ENCODE measurements at regions not wholly inside any gene's neighbourhood (a gene's known extent, or its start where the extent isn't known, plus 50 kb on each side); places are given as distances from the start of the nearest gene placed in this dataset.
A peak's percentile ranks its signal among the peaks of the same experiment; 100 is the strongest.
"Not testable (repeated sequence)": the region's sequence is repeated elsewhere in the genome, so short reads cannot be mapped to it uniquely, and the experiment has no call there.

- no peak for DNase-seq (ENCODE audit: low read depth in 1 of 2, low spot score in 1 of 2)
Observed at GRCh38 chr2:190742431-190742830, 93.5 kb downstream of the NAB1 start.

GRCh38 chr2:190744041-190744440 is 95.2 kb downstream of the NAB1 start:
- DNase-seq (ENCODE audit: low read depth in 1 of 2, low spot score in 1 of 2), result no peak

- DNase-seq (ENCODE audit: low read depth in 1 of 2, low spot score in 1 of 2), result no peak
Observed at GRCh38 chr2:190746971-190747761, 98.3 kb downstream of the NAB1 start.

GRCh38 chr2:190748966-190749365 is 100.1 kb downstream of the NAB1 start:
- DNase-seq (ENCODE audit: low read depth in 1 of 2, low spot score in 1 of 2), result no peak

GRCh38 chr2:190755772-190756415 is 107.0 kb downstream of the NAB1 start:
- no peak for DNase-seq (ENCODE audit: low read depth in 1 of 2, low spot score in 1 of 2)

GRCh38 chr2:190759749-190760213 is 110.9 kb downstream of the NAB1 start:
- DNase-seq (ENCODE audit: low read depth in 1 of 2, low spot score in 1 of 2), result no peak

GRCh38 chr2:190760353-190761150 is 111.7 kb downstream of the NAB1 start:
- not testable (repeated sequence) for DNase-seq (ENCODE audit: low read depth in 1 of 2, low spot score in 1 of 2)

- not testable (repeated sequence) for DNase-seq (ENCODE audit: low read depth in 1 of 2, low spot score in 1 of 2)
Observed at GRCh38 chr2:190761216-190761615, 112.3 kb downstream of the NAB1 start.

- DNase-seq (ENCODE audit: low read depth in 1 of 2, low spot score in 1 of 2), result no peak
Observed at GRCh38 chr2:190762566-190762965, 113.7 kb downstream of the NAB1 start.

- DNase-seq (ENCODE audit: low read depth in 1 of 2, low spot score in 1 of 2), result no peak
Observed at GRCh38 chr2:190763100-190763499, 114.2 kb downstream of the NAB1 start.

GRCh38 chr2:190763901-190764514 is 115.1 kb downstream of the NAB1 start:
- DNase-seq (ENCODE audit: low read depth in 1 of 2, low spot score in 1 of 2), result peak in 1 of 2 donors; percentile 8

GRCh38 chr2:190765386-190766173 is 115.0 kb upstream of the GLS start:
- no peak for DNase-seq (ENCODE audit: low read depth in 1 of 2, low spot score in 1 of 2)

- no peak for DNase-seq (ENCODE audit: low read depth in 1 of 2, low spot score in 1 of 2)
Observed at GRCh38 chr2:190766174-190766572, 114.4 kb upstream of the GLS start.

GRCh38 chr2:190766595-190766994 is 114.0 kb upstream of the GLS start:
- DNase-seq (ENCODE audit: low read depth in 1 of 2, low spot score in 1 of 2), result no peak

- no peak for DNase-seq (ENCODE audit: low read depth in 1 of 2, low spot score in 1 of 2)
Observed at GRCh38 chr2:190767821-190768220, 112.8 kb upstream of the GLS start.

- DNase-seq (ENCODE audit: low read depth in 1 of 2, low spot score in 1 of 2), result no peak
Observed at GRCh38 chr2:190769258-190769657, 111.4 kb upstream of the GLS start.

GRCh38 chr2:190771726-190772125 is 108.9 kb upstream of the GLS start:
- DNase-seq (ENCODE audit: low read depth in 1 of 2, low spot score in 1 of 2), result no peak

- DNase-seq (ENCODE audit: low read depth in 1 of 2, low spot score in 1 of 2), result no peak
Observed at GRCh38 chr2:190780594-190780993, 100.0 kb upstream of the GLS start.

GRCh38 chr2:190781604-190782198 is 98.9 kb upstream of the GLS start:
- DNase-seq (ENCODE audit: low read depth in 1 of 2, low spot score in 1 of 2), result peak in 1 of 2 donors; percentile 13

- DNase-seq (ENCODE audit: low read depth in 1 of 2, low spot score in 1 of 2), result no peak
Observed at GRCh38 chr2:190782264-190782663, 98.4 kb upstream of the GLS start.
